ENCODE measurements at regions not wholly inside any gene's neighbourhood (a gene's known extent, or its start where the extent isn't known, plus 50 kb on each side); places are given as distances from the start of the nearest gene placed in this dataset.

- DNase-seq (ENCODE audit: low spot score), result no peak
These were observed 1041.5 kb downstream of the AACS start for GRCh38 chr12:126106706-126107105.

DNA sequence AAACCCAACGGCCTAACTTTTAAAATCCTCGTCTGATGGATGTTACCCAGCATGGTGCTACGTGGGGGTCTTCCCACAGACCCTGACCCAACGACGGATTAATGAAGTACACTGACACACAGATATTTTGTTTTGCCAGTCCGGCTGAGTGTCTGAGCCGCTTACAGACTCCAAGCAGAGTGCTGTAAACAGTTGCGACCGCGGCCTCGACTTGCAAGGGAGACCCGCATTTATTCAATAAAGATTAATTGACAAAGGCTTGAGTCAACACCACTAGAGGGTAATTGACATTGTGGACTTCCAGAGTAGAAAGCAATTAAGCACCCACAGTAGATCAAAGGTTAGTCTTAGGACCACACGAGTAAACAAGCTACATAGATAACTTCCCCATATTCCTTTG lies 1042.4 kb downstream of the AACS start:
- DNase-seq (ENCODE audit: low spot score), result no peak

- DNase-seq (ENCODE audit: low spot score), result no peak
These were observed 1043.0 kb downstream of the AACS start for GRCh38 chr12:126108247-126108646.

DNA sequence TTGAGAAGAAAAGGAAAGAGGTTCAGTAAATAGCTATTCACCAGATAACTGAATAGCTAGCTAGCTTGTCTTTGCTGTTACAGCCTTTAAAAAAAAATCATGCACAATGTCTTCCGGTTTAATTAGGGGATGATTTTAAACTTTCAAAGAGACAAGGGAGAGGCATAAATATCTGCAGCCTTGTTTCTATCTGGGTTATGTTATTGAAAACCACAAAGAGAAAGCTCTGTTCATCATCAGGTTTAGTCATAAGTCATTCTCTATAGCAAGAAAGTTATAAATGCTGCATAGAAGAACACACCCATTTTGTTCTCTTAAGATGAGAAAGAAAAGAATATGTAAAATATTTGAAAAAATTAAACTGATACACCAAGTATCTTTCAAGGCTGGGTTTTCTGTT lies 1046.9 kb downstream of the AACS start:
- no peak for DNase-seq (ENCODE audit: low spot score)

DNA sequence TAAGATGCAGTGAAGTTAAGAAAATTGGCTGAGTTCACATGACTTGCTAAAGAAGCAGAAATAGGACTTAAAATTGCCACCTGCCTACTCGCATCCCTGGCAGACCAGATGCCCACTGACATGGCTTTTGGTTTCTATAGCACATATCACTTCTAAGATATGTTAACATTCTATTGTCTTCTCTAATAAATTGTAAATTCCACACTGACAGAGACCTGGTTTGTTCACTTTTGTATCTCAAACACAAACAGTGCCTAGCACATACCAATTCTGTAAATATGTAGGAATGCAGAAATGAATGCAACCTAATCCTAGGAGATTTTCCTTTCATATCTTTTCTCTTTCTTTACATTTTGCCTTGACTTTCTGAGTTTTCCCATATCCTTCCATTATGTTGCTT lies 1047.6 kb downstream of the AACS start:
- DNase-seq (ENCODE audit: low spot score), result no peak

DNA sequence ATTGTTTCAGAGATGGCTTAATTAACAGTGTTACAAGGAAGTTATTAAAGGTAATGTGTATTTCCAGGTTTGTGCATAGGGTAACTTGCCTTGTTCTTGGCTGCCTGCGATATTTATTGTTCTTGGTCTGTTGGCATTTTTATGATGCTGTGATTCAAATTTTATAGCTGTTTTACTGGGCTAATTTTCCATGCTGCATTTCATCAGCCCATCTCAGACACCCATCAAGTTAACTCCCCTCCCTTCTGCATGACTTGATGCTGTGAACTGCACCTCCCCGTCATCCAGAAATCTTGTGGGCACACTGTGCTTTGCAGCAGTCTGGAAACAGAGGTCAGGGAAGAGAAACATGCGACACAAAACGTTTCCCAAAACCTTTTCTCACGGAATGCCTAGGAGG lies 1049.2 kb downstream of the AACS start:
- DNase-seq (ENCODE audit: low spot score), result no peak

- no peak for DNase-seq (ENCODE audit: low spot score)
These were observed 1052.3 kb downstream of the AACS start for GRCh38 chr12:126117502-126117901.

- DNase-seq (ENCODE audit: low spot score), result no peak
These were observed 1074.1 kb downstream of the AACS start for GRCh38 chr12:126139355-126139754.

GRCh38 chr12:126144603-126145002 lies 1079.4 kb downstream of the AACS start:
- no peak for DNase-seq (ENCODE audit: low spot score)

GRCh38 chr12:126147321-126147720 lies 1082.1 kb downstream of the AACS start:
- DNase-seq (ENCODE audit: low spot score), result no peak

DNA sequence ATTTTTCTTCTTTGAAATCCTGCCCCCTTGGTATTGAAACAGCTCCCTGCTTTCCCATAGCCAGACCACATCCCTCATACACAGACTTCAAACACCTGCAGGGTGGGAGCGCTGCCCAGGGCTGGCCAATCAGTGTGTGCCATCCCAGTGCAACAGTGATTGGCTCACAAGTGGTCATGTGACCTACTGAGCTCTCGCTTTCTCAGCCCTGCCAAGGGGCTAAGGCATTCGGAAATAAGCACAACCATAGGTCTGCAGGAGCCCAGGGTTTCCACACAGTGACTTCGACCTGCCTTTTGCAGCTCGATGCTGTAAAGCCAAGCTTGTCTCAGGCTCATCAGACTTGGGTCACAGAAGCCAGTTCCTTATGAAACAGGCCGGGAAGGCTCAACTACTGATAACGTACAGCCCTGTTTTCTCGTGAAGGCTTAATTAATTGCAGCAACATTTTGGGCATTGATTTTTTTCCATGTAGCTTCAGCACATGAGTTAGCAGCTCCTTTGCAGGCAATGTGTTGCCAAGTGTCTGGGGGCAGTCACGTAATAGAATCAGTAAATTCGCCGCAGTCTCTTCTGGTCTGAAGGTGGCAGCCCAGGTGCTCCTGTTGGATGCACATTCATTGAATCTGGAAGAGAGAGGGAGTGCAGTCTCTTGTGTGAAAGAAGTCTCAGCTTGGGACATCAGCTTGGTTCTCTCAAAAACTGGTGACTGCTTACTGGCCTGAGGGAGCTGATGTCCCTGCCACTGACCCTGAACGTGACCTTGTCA lies 1091.8 kb downstream of the AACS start:
- no peak for DNase-seq (ENCODE audit: low spot score)

DNA sequence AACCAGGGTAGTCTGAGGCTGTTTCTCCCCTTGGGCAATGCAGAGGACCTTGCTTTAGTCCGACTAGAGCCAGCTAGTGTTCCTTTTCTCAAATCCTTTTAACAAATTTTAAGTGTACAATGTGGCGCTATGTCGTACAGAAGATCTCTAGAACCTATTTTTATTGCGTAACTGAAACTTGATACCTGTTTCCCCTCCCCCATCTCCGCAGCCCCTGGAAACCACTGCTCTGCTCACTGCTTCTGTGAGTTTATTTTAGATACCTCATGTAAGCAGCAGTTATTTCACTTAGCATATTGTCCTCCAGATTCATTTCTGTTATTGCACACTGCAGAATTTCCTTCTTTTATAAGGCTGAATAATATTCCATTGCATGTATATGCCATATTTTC lies 1092.3 kb downstream of the AACS start:
- DNase-seq (ENCODE audit: low spot score), result no peak

GRCh38 chr12:126159139-126159538 lies 1093.9 kb downstream of the AACS start:
- no peak for DNase-seq (ENCODE audit: low spot score)

- DNase-seq (ENCODE audit: low spot score), result no peak
These were observed 1095.7 kb downstream of the AACS start for GRCh38 chr12:126160912-126161311.

DNA sequence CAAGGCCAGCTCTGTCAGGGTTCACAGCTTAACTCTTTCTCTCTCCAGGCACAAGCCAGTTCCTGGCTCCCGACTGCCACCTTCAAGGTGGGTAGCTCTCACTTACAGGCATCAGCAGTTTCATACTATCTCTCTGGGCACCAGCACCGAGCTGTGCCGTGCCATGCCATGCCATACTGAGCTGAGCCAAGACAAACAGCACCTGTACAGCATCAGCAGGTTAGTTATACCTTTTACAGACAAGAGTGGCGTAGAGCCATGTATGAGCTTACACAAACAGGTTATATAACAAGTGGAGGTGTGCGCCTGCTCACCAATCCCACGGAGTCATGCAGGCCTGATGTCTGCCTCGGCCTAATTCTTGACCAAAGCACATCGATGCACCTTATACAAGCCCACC lies 1098.7 kb downstream of the AACS start:
- no peak for DNase-seq (ENCODE audit: low spot score)

- DNase-seq (ENCODE audit: low spot score), result no peak
These were observed 1106.8 kb downstream of the AACS start for GRCh38 chr12:126171937-126172559.

DNA sequence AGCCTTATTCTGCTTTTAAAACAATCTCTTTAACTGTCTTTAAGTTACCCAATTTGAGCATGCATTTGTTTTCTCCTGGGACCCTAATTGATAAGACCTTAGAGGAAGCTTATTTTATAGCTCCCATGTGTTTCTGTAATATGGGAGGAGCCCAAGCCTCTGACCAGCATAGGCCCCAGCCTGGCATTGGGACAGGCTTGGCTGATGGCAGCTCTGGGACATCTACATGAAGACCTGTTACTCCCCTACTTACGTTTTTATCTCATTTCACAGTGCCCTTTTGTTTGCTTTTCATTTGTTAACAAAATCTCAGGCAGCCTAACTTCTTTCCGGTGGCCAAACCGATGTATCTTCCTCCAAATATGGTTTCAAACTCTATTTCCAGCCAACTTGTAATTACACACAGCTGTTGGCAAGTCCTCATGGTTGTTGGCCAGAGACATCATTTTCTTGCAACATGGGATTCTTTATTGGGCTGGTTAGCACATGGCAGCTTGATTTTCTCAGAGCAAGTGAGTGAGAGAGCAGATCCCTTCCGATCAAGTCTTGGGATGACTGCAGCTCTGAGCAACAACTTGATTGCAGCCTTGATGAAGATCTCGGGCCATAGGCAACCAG lies 1117.5 kb downstream of the AACS start:
- no peak for DNase-seq (ENCODE audit: low spot score)

DNA sequence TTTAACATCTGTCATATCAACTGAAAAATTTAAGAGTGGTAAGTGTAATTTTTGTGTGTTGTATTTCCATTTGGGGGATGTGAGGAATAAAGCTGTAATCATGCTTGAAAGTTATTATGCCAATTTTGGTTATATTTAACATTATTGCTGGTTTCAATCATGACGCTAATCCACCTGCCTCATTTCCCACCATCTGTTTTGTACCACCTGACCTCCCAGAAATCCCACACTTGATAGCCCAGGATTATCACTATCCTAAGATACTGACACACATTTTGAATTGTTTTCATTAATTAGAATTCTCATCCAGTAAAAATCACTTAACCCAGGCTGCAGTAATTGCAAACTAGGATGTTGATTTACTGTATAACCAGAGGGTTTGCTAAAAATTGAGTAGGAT lies 1119.8 kb downstream of the AACS start:
- DNase-seq (ENCODE audit: low spot score), result no peak

DNA sequence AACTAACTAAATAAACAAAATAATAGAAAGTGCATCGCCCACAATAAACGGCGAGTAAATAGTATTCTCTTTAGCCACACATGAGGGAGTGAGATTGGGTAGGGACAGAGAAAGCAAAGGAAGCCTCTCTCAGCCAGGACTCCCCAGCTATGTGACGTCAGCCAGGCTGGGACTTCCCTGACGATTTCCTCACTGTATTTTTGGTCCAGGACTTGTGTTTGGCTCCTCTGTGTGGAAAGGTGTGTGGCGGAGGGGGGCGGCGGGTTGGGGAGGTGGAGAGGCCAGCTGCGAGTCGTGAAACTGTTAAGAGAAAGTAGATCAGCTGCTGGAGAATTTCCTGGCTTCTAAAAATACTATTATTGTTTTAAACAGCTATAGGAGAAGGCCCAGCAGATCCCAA lies 1124.6 kb downstream of the AACS start:
- no peak for DNase-seq (ENCODE audit: low spot score)

DNA sequence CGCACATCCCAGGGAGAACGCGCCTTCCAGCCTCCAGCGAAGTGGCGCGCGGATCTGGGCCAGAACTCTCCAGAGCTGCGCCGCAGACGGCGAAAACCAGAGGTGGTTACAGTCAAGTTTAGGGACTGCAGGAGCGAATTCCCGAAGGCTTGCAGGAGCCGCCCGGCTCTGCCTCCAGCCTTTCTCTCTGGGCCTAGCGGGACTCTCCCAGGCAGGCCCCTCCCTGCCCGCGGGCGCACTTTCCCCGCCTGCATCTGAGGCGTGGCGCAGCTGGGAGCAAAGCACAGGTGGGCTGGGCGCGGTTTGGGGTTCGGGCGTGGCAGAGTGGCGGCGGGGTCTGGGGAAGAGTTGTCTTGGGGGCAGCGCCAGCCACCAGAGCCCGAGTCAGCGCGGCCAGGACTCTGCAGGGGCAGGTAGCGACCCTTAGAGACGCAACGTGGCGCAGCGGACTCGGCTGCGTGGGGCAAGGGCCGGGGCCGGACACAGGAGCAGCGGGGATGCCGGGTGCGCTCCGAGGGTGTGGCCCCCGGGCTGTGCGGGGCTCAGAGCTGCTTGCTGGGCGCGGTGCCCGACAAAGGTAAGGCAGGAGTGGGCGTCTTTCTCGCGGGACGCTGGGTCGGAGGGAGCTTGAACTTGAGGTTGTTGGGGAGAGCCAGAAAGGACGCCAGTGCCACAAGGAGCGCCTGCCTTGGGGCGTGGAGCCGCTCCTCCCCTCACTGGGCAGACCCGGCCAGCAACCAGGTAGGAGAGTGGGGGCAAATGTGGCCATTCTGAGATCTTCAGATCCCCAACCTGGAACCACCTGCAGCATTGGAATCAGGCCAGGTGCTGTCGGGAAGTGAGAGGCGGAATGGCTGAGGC lies 1126.0 kb downstream of the AACS start:
- no peak for DNase-seq (ENCODE audit: low spot score)

GRCh38 chr12:126191949-126192348 lies 1126.7 kb downstream of the AACS start:
- DNase-seq (ENCODE audit: low spot score), result no peak

DNA sequence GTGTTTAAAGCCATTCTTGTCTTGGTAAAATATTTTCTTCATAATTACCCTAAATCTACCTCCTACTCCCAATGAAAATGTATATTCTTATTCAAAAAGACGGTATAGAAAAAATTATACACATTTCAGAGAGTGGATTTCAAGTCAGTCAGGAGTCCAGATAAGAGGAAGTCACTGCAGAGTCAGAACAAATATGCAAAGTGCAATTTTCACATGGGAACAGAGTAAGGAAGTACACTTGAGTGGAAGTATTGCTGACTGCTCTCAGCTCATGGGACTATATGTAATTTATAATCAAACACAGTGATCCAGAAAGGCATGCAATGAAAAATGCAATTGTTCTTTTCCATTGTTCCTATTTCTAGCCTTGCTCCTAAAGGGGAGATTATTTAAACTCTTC lies 1128.0 kb downstream of the AACS start:
- no peak for DNase-seq (ENCODE audit: low spot score)

GRCh38 chr12:126196263-126196662 lies 1131.0 kb downstream of the AACS start:
- no peak for DNase-seq (ENCODE audit: low spot score)

All from hematopoietic multipotent progenitor cell treated with erythropoietin and hydrocortisone succinate and interleukin-3 and kit ligand, for 17 days (in vitro differentiated cells).